ENCODE measurements at regions not wholly inside any gene's neighbourhood (a gene's known extent, or its start where the extent isn't known, plus 50 kb on each side); places are given as distances from the start of the nearest gene placed in this dataset.
A peak's percentile ranks its signal among the peaks of the same experiment; 100 is the strongest.
"Not testable (repeated sequence)": the region's sequence is repeated elsewhere in the genome, so short reads cannot be mapped to it uniquely, and the experiment has no call there.

GRCh38 chr4:189733507-189733906, 207.2 kb upstream of the FRG1 start:
- not testable (repeated sequence) for DNase-seq

GRCh38 chr4:189734648-189735267, 205.9 kb upstream of the FRG1 start:
- not testable (repeated sequence) for DNase-seq

GRCh38 chr4:189736656-189737055, 204.0 kb upstream of the FRG1 start:
- not testable (repeated sequence) for DNase-seq

- DNase-seq: not testable (repeated sequence)
Measured at GRCh38 chr4:189740118-189740517, 200.6 kb upstream of the FRG1 start.

- DNase-seq: no peak
Measured at GRCh38 chr4:189740873-189741272, 199.8 kb upstream of the FRG1 start.

- DNase-seq: not testable (repeated sequence)
Measured at GRCh38 chr4:189753092-189753491, 187.6 kb upstream of the FRG1 start.

GRCh38 chr4:189763583-189763982, 177.1 kb upstream of the FRG1 start:
- DNase-seq: no peak

- no peak for DNase-seq
Measured at GRCh38 chr4:189765301-189765700, 175.4 kb upstream of the FRG1 start.

- DNase-seq: no peak
Measured at GRCh38 chr4:189765736-189766135, 174.9 kb upstream of the FRG1 start.

GRCh38 chr4:189767941-189768340, 172.7 kb upstream of the FRG1 start:
- no peak for DNase-seq

GRCh38 chr4:189769131-189769530, 171.5 kb upstream of the FRG1 start:
- DNase-seq: no peak

GRCh38 chr4:189771696-189772361, 168.8 kb upstream of the FRG1 start:
- DNase-seq: no peak

- DNase-seq: no peak
Measured at GRCh38 chr4:189773909-189774308, 166.8 kb upstream of the FRG1 start.

- DNase-seq: no peak
Measured at GRCh38 chr4:189779281-189779980, 161.2 kb upstream of the FRG1 start.

- DNase-seq: no peak
Measured at GRCh38 chr4:189780391-189780790, 160.3 kb upstream of the FRG1 start.

GRCh38 chr4:189784651-189785050, 156.0 kb upstream of the FRG1 start:
- no peak for DNase-seq

- DNase-seq: no peak
Measured at GRCh38 chr4:189785257-189785656, 155.4 kb upstream of the FRG1 start.

GRCh38 chr4:189786447-189786846, 154.2 kb upstream of the FRG1 start:
- DNase-seq: no peak

- DNase-seq: no peak
Measured at GRCh38 chr4:189787216-189788031, 153.2 kb upstream of the FRG1 start.

- peak; percentile 68 for DNase-seq
Measured at GRCh38 chr4:189792924-189793618, 147.6 kb upstream of the FRG1 start.

GRCh38 chr4:189800545-189801088, 140.1 kb upstream of the FRG1 start:
- no peak for DNase-seq

- DNase-seq: no peak
Measured at GRCh38 chr4:189802884-189803283, 137.8 kb upstream of the FRG1 start.
